Fibroblast of skin of left biceps (primary cell): ENCODE measurements at regions not wholly inside any gene's neighbourhood (a gene's known extent, or its start where the extent isn't known, plus 50 kb on each side); places are given as distances from the start of the nearest gene placed in this dataset.
A peak's percentile ranks its signal among the peaks of the same experiment; 100 is the strongest.
"Not testable (repeated sequence)": the region's sequence is repeated elsewhere in the genome, so short reads cannot be mapped to it uniquely, and the experiment has no call there.

Experiments used
- DNase-seq, 2 experiments: peaks; one replicate each; pipeline ENCODE4 v3.0.0-alpha.2; 2013; ENCODE audit warnings: low read depth in 2 of 2

DNA sequence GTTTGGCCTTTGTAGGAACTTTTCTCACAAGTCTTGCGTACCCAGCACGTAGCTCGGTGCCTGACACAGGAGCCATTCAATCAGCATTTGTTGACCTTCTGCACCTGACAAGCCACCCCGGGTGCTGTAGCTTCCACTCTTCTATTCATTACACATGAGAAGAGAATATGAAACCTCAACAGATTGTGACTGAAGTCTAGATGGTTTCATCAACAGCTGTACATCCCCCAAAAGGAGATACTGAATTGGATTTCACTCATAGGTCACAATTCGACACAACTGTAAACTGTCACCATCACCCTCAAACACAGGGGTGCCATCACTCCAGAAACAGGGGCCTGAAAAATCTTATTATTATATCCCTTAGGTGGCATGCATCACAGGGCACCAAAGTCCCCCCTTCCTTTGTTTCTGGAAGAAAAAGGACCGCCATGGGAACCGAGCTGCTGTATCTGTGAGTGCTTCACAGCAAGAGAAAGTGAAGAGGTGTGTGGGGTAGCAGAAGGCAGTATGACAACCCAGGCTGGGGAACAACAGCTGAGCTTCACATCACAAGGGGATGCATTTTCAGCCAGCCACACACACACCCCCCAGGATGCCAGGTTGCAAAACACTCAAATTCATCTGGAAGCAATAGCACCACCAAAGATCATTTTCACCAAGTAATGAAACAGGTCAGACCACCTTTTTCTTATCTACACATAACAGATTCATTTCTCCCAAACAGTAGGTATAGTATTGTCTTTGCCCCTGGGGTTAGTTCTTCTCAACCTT, 225.7 kb downstream of the TOMM20 start:
- DNase-seq = no peak

DNA sequence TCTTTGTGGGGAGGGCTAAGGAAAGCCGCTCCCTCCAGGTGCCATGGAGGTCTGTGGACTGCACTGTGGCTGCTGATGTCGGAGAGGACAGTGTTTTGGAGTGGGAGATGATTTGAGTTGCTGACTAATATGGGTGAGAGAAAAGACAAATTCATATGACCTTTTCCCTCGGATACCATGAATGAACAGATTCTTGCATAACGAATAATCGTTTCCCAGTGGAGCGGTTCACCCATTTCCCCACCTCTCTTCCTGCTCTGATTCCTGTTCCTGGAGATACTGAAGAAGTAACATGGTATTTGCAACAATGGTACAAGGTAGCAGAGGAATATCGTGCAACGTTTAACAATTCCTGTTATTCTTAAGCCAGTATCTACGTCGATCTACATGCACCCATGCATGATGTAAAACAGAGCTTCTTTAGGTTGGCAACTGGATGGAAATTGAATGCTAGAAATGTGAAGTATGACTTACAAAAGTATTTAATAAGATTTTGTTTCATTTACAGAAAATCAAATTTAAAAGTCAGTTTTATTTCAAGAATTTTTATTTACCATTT, 227.1 kb downstream of the TOMM20 start:
- no peak for DNase-seq

GRCh38 chr1:234900595-234900994, 228.0 kb downstream of the TOMM20 start:
- DNase-seq = no peak

DNA sequence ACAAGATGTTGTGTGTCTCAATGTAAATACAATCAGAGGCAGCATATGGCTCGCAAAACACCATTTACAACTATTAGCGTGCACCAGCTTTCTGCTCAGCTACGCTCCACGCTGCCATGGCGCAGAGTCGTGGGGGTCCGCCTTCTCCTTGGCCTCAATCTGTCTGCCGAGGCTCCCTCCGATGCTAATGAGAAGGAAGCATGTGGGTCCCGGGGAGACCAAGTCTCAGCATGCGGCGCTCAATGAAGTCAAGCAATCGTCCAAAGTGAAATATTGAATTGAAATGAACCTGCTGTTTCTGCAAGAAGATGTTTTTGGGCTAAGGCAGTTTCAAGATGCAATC, 228.9 kb downstream of the TOMM20 start:
- DNase-seq = no peak

DNA sequence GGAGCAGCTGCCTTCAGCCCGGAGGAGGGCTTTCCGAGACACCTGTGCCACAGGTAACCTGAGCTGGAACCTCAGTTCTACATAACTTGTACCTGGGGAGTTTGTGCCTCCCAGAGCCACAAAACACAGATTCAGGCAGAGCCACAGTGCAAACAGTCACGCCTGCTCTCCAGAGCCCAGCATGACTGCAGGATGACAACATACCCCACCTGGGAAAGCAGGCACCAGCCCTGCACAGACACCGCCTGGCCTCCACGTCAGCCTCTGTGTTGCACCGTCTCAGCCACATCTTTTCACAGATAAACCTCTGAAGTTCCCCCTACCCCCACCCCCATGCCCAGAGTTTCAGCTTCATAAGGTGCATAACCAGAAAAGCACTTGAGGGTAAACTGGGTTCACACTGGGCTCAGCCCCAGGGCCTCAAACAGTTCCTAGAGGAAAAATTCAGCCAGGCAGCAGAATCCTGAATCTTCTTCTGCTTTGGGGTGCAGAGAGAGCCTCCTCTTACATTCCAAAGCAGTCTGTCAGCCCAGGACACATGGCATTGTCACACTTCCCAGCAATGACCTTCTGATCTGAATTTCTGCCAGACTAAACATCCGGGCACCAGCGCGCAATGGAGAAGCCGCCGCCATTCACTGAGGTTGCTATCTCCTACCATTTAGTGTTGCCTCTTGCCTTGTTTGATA, 229.5 kb downstream of the TOMM20 start:
- DNase-seq = no peak

DNA sequence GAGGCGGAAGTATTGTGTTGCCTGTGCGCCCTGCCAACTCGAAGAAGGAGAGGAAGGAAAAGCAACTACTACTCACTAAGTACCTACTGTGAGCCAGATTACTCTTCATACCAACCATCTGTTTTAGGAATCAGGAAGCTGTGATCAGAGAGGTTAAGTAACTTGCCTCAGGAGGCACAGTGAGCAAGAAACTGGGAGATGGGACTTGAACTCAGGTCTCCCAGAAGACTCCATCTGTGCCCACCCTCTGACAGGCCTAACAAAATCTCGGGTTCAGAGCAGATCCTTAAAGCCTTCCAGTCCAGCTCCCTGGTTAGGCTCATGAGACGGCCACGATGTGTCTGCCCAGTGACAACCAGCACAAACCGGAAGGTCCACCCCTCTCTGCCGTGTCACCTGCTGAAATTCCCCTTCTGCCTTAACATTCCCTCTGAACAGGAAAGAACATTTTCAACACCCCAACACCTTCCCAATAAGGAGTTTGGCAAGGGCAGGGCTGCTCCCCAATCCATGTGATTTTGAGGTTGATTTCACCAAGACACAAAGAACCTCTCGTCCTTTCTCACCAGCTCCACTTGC, 230.1 kb downstream of the TOMM20 start:
- DNase-seq = no peak

- no peak for DNase-seq
Measured at GRCh38 chr1:234897754-234898454, 230.7 kb downstream of the TOMM20 start.

GRCh38 chr1:234897390-234897749, 231.3 kb downstream of the TOMM20 start:
- DNase-seq = no peak

GRCh38 chr1:234896477-234897389, 231.9 kb downstream of the TOMM20 start:
- DNase-seq = no peak

DNA sequence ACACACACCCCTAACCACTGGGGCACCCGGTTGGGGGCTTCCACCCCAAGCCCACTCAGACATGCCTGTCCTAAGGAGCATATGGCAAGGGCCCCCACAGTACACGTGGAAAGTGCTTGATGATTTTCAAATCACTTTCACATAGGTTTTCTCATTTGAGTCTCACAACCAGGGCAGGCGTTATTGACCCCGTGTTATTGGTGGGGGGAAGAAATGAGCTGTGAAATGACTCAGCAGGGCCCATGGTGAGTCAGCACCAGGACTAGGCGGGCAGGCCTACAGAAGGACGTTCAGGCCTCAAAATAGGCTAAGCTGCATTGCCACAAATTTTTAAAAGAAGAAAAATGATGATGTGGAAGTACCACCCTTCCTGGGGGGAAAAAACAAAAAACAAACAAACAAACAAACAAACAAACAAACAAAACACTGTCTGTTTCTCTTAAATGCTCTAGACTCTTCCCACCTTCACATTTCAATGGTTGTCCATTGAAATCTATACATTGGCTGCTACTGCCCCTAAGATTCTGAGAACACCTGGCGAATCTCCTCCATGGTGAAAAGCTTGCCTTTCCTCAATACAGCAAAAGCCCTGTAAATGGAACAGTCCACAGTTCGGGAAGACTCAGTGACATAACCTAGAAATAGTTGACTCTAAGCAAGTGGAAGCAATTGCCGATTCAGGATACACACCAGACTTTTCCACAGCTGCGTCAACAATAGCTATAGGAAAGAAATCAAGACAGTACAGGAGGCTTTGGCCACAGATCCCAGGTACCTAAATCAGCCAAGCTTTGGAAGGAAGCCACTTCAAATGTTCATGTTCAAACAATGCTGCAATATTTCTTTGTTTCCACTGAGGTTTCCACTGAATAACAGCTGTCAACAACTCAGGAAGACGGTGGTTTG, 234.7 kb downstream of the TOMM20 start:
- DNase-seq = peak; percentile 68 to 77

- no peak for DNase-seq
Measured at GRCh38 chr1:234893359-234893724, 235.3 kb downstream of the TOMM20 start.

DNA sequence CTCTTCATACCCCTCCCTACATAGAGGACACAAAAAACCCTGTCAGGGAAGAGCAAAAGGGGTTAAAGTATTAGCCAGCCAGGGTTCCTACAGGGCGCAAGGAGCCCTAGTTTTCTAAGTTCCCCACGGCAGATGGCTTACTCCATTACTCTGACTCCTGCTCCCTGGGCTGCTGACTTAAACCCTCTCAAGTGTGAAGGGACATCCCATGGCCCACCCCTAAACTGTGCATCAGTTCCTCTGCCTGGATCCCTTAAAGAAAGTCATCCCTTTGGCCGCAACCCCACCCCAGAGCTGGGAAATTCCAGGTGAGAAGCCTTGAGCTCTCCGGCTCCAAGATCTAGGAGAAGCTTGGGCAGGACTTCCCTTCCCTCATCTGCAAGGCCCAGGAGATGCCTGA, 236.0 kb downstream of the TOMM20 start:
- no peak for DNase-seq

- no peak for DNase-seq
Measured at GRCh38 chr1:234891427-234891826, 237.2 kb downstream of the TOMM20 start.

GRCh38 chr1:234889643-234890042, 239.0 kb downstream of the TOMM20 start:
- no peak for DNase-seq

GRCh38 chr1:234888247-234888646, 240.4 kb downstream of the TOMM20 start:
- not testable (repeated sequence) for DNase-seq

GRCh38 chr1:234887016-234887900, 241.4 kb downstream of the TOMM20 start:
- no peak for DNase-seq

- no peak for DNase-seq
Measured at GRCh38 chr1:234886081-234886984, 242.3 kb downstream of the TOMM20 start.

DNA sequence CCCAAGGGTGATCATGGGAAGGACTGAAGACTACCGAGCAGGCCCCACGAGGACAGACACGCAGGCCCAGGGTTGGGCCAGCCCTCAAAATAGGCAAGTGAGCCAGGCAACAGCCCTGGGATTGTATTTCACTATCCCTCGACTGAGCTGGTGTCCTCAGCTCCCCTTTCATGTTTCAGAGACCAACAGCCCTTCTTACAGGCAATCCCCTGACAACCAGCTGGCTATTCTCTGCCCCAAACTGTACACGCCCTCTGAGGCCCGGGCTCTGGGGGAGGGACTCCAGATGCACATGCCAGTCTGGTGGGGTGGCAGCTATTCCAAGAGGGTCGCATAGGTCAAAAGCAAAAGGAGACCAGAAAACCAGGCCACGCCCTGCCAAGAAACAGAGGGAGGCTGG, 243.0 kb downstream of the TOMM20 start:
- DNase-seq = no peak
